Mesendoderm (in vitro differentiated cells): ENCODE measurements at regions not wholly inside any gene's neighbourhood (a gene's known extent, or its start where the extent isn't known, plus 50 kb on each side); places are given as distances from the start of the nearest gene placed in this dataset.

ENCODE experiments used
- DNase-seq: peaks from one replicate; pipeline ENCODE4 v3.0.0; 2013
- H2AK5ac ChIP-seq: 2 replicates; pipeline ENCODE4 v1.6.1; 2013; ENCODE audit warnings: low read length, inconsistent platforms
- H2BK120ac ChIP-seq: 2 replicates; pipeline ENCODE4 v1.6.1; 2013; ENCODE audit warnings: low read depth, mild to moderate bottlenecking, low read length, moderate library complexity, mixed read lengths
- H2BK15ac ChIP-seq: replicated peaks from 2 replicates; pipeline ENCODE4 v1.6.1; 2013; ENCODE audit warnings: low read depth, mild to moderate bottlenecking, moderate library complexity
- H2BK5ac ChIP-seq: 2 replicates; pipeline ENCODE4 v1.6.1; 2013; ENCODE audit warnings: low read length, inconsistent platforms
- H3K18ac ChIP-seq: 2 replicates; pipeline ENCODE4 v1.6.1; 2013; ENCODE audit warnings: mild to moderate bottlenecking, low read length, mixed read lengths
- H3K23ac ChIP-seq: one replicate; pipeline ENCODE4 v1.6.1; 2013; ENCODE audit warnings: low read length
- H3K27ac ChIP-seq: 2 replicates; pipeline ENCODE4 v1.5.1; 2013; ENCODE audit warnings: low read depth, mild to moderate bottlenecking, inconsistent platforms, low read length, moderate library complexity
- H3K27me3 ChIP-seq: 2 replicates; pipeline ENCODE4 v1.6.1; 2013; ENCODE audit warnings: low read length, control low read depth, mild to moderate bottlenecking, inconsistent platforms; ENCODE audit not compliant: insufficient read depth, poor library complexity
- H3K36me3 ChIP-seq: 2 replicates; pipeline ENCODE4 v1.6.1; 2013; ENCODE audit warnings: low read length, inconsistent platforms; ENCODE audit not compliant: control insufficient read depth, insufficient read depth
- H3K4ac ChIP-seq: one replicate; pipeline ENCODE4 v1.6.1; 2013; ENCODE audit warnings: low read depth, mild to moderate bottlenecking, low read length, moderate library complexity
- H3K4me1 ChIP-seq: 2 replicates; pipeline ENCODE4 v1.6.1; 2013; ENCODE audit warnings: low read depth, low read length, inconsistent platforms; ENCODE audit not compliant: control insufficient read depth
- H3K4me2 ChIP-seq: 2 replicates; pipeline ENCODE4 v1.6.1; 2013; ENCODE audit warnings: low read length
- H3K4me3 ChIP-seq: 2 replicates; pipeline ENCODE4 v1.5.1; 2013; ENCODE audit warnings: mild to moderate bottlenecking, low read length
- H3K56ac ChIP-seq: one replicate; pipeline ENCODE4 v1.6.1; 2013; ENCODE audit warnings: low read length
- H3K79me1 ChIP-seq: 2 replicates; pipeline ENCODE4 v1.6.1; 2013; ENCODE audit warnings: low read length, inconsistent platforms
- H3K79me2 ChIP-seq: 2 replicates; pipeline ENCODE4 v1.6.1; 2013; ENCODE audit warnings: mild to moderate bottlenecking, low read length; ENCODE audit not compliant: control insufficient read depth, insufficient read depth
- H3K9ac ChIP-seq: 2 replicates; pipeline ENCODE4 v1.6.1; 2013; ENCODE audit warnings: low read length, inconsistent platforms
- H4K5ac ChIP-seq: one replicate; pipeline ENCODE4 v1.6.1; 2013; ENCODE audit warnings: low read length
- H4K8ac ChIP-seq: one replicate; pipeline ENCODE4 v1.6.1; 2013; ENCODE audit warnings: low read depth, mild to moderate bottlenecking, control low read depth, low read length, moderate library complexity
- WGBS: extraction: QIAGEN DNeasy Blood & Tissue Kit; methylation state at CpG from one replicate; pipeline ENCODE4 v1.1.7; 2013; ENCODE audit warnings: low lambda C conversion rate, missing lambda C conversion rate; ENCODE audit not compliant: insufficient coverage; ENCODE audit errors: extremely low coverage; 5-methylcytosine and 5-hydroxymethylcytosine counted together

GRCh38 chr10:69733791-69734261, 67.9 kb upstream of the COL13A1 start:
- Histone ChIP-seq H3K79me1 (no peaks in the 10 kb centered on the region), H2AK5ac (no peak overlapping the region), H3K27ac (no peak overlapping the region), H3K23ac (no peak overlapping the region), H3K18ac (no peak overlapping the region), H3K56ac (no peak overlapping the region), H3K4me3 (no peak overlapping the region), H4K5ac (no peak overlapping the region), H4K8ac (no peak overlapping the region), H3K79me2 (no peaks in the 10 kb centered on the region), H3K36me3 (no peaks in the 10 kb centered on the region), H2BK5ac (no peak overlapping the region), H2BK120ac (no peak overlapping the region), H3K4me2 (no peak overlapping the region), H3K4ac (no peak overlapping the region), H3K4me1 (no peaks in the 10 kb centered on the region), H2BK15ac (no peak overlapping the region), H3K9ac (no peak overlapping the region), H3K27me3 (no peaks in the 10 kb centered on the region)
- WGBS: no CpG with 5 or more reads among the region's 4 CpGs
- DNase-seq: no peak

DNA sequence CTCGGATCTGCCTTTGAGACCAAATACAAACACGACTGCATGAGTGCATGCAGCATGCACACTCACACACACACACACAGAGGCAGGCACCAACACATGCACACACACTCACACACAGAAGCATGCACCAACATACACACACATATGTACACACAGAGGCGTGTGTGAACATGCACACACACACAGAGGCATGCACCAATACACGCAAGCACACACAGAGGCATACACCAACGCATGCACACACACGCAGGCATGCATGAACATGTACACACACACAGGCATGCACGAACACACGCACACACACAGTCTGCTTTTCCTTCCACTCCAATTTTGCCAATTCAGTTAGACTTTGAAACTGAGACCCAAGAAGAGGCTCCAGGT, 67.3 kb upstream of the COL13A1 start:
- Histone ChIP-seq H4K8ac (no peak overlapping the region), H3K4me3 (no peak overlapping the region), H3K56ac (no peak overlapping the region), H2BK5ac (no peak overlapping the region), H3K79me1 (no peaks in the 10 kb centered on the region), H2AK5ac (no peak overlapping the region), H3K27me3 (no peaks in the 10 kb centered on the region), H3K27ac (no peak overlapping the region), H3K4me1 (no peaks in the 10 kb centered on the region), H3K4ac (no peak overlapping the region), H3K18ac (no peak overlapping the region), H3K79me2 (no peaks in the 10 kb centered on the region), H3K9ac (no peak overlapping the region), H4K5ac (no peak overlapping the region), H3K23ac (no peak overlapping the region), H3K36me3 (no peaks in the 10 kb centered on the region), H3K4me2 (no peak overlapping the region), H2BK15ac (no peak overlapping the region), H2BK120ac (no peak overlapping the region)
- no peak for DNase-seq
- no CpG with 5 or more reads among the region's 8 CpGs for WGBS

- H2BK15ac ChIP-seq: no peak overlapping the region
- no peak overlapping the region for H3K4me3 ChIP-seq
- no peak for DNase-seq
- H3K4me2 ChIP-seq: no peak overlapping the region
- H3K18ac ChIP-seq: no peak overlapping the region
- H3K79me1 ChIP-seq: no peaks in the 10 kb centered on the region
- H2BK5ac ChIP-seq: no peak overlapping the region
- no peak overlapping the region for H2BK120ac ChIP-seq
- H3K23ac ChIP-seq: no peak overlapping the region
- WGBS: no CpG with 5 or more reads among the region's 9 CpGs
- no peaks in the 10 kb centered on the region for H3K36me3 ChIP-seq
- no peak overlapping the region for H3K9ac ChIP-seq
- no peak overlapping the region for H3K27ac ChIP-seq
- no peaks in the 10 kb centered on the region for H3K79me2 ChIP-seq
- no peaks in the 10 kb centered on the region for H3K27me3 ChIP-seq
- no peak overlapping the region for H4K8ac ChIP-seq
- no peak overlapping the region for H3K4ac ChIP-seq
- no peak overlapping the region for H2AK5ac ChIP-seq
- no peak overlapping the region for H3K56ac ChIP-seq
- peaks cover 3% of the 10 kb centered on the region for H3K4me1 ChIP-seq
- H4K5ac ChIP-seq: no peak overlapping the region
These were observed 66.8 kb upstream of the COL13A1 start for GRCh38 chr10:69734797-69735468.

DNA sequence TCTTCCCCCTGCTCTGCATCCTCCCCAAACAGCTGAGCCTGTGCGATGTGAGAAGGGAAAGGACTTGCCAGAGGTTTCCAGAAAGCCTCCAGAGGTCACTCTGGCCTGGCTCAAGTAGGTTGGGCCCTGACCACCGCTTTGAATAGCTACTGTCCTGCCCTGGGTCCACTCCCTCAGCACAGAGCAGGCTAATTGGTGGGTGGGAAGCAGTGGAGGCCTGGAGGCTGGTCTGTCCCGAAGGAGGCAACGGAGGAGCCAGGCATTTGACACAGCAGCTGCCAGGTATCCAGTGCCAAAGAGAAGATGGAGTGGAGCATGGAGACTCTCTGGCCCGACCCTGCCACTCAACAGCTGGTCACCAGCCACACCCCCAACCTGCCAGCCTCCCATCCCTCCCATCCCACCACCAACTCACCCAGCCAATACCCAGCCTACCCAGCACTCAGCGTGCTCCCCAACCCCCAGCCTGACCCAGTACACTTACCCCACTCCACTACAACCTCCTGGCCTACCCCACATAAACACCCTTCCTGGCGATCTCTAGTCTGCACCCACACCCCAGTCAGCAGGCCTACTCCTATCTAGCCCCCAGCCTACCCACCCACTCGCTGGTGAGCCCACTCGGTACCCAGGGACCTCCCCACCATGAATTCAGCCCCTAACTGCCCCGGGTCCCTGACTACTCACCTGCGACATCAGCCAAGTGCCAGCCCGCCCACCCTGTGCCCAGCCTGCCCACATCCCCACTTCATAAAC, 64.6 kb upstream of the COL13A1 start:
- no peaks in the 10 kb centered on the region for H3K36me3 ChIP-seq

GRCh38 chr10:69738071-69738470, 63.6 kb upstream of the COL13A1 start:
- no peaks in the 10 kb centered on the region for H3K27me3 ChIP-seq
- H3K56ac ChIP-seq: no peak overlapping the region
- no peak overlapping the region for H2AK5ac ChIP-seq
- H3K36me3 ChIP-seq: no peaks in the 10 kb centered on the region
- H3K79me1 ChIP-seq: no peaks in the 10 kb centered on the region
- H3K18ac ChIP-seq: no peak overlapping the region
- H3K4me3 ChIP-seq: no peak overlapping the region
- H4K5ac ChIP-seq: no peak overlapping the region
- H3K79me2 ChIP-seq: no peaks in the 10 kb centered on the region
- WGBS: no CpG with 5 or more reads among the region's 5 CpGs
- no peak overlapping the region for H2BK5ac ChIP-seq
- no peak overlapping the region for H3K4ac ChIP-seq
- H2BK120ac ChIP-seq: no peak overlapping the region
- H3K23ac ChIP-seq: no peak overlapping the region
- no peak overlapping the region for H3K4me2 ChIP-seq
- no peak overlapping the region for H3K27ac ChIP-seq
- DNase-seq: no peak
- H4K8ac ChIP-seq: no peak overlapping the region
- peaks cover 3% of the 10 kb centered on the region for H3K4me1 ChIP-seq
- H2BK15ac ChIP-seq: no peak overlapping the region
- no peak overlapping the region for H3K9ac ChIP-seq

More for the DNA sequence above, 64.6 kb upstream of the COL13A1 start:
- no peak overlapping the region for H4K8ac ChIP-seq
- no CpG with 5 or more reads among the region's 12 CpGs for WGBS
- H3K79me2 ChIP-seq: no peaks in the 10 kb centered on the region
- DNase-seq: no peak
- no peak overlapping the region for H2BK120ac ChIP-seq
- H3K56ac ChIP-seq: no peak overlapping the region
- no peak overlapping the region for H3K4ac ChIP-seq
- H3K4me1 ChIP-seq: peaks cover 3% of the 10 kb centered on the region
- H3K18ac ChIP-seq: no peak overlapping the region
- H3K27ac ChIP-seq: no peak overlapping the region
- no peaks in the 10 kb centered on the region for H3K79me1 ChIP-seq
- H3K4me2 ChIP-seq: no peak overlapping the region
- H2BK5ac ChIP-seq: no peak overlapping the region
- no peak overlapping the region for H2AK5ac ChIP-seq
- no peak overlapping the region for H2BK15ac ChIP-seq
- no peaks in the 10 kb centered on the region for H3K27me3 ChIP-seq
- H3K4me3 ChIP-seq: no peak overlapping the region
- no peak overlapping the region for H3K9ac ChIP-seq
- no peak overlapping the region for H3K23ac ChIP-seq
- H4K5ac ChIP-seq: no peak overlapping the region
